ENCODE measurements at regions not wholly inside any gene's neighbourhood (a gene's known extent, or its start where the extent isn't known, plus 50 kb on each side); places are given as distances from the start of the nearest gene placed in this dataset.

GRCh38 chr11:90496722-90497121 is 273.9 kb upstream of the CHORDC1 start:
- TF ChIP-seq EZH2 (IDR thresholded peaks at IDR 0.05; ENCODE audit: borderline replicate concordance, low read depth, low read length, severe bottlenecking) (no peak), POLR2AphosphoS5 (IDR thresholded peaks at IDR 0.05; ENCODE audit: insufficient read depth, low read depth, low read length) (no peak), FOS (IDR thresholded peaks at IDR 0.05; ENCODE audit: borderline replicate concordance, insufficient read depth, low read length) (no peak), CTCF (IDR thresholded peaks at IDR 0.05; ENCODE audit: extremely low read depth in 1 of 2, insufficient read depth in 1 of 2, low read depth in 1 of 2, low read length in 2 of 2) (no peak), JUN (IDR thresholded peaks at IDR 0.05; ENCODE audit: borderline replicate concordance, insufficient read depth, insufficient read length, low read depth) (no peak), GATA2 (IDR thresholded peaks at IDR 0.05; ENCODE audit: insufficient read depth, insufficient read length, low read depth, low read length) (no peak), MYC (IDR thresholded peaks at IDR 0.05; ENCODE audit: low read depth, low read length) (no peak), POLR2A (IDR thresholded peaks at IDR 0.05; ENCODE audit: low read depth, low read length) (no peak), MAX (IDR thresholded peaks at IDR 0.05; ENCODE audit: insufficient read depth, insufficient read length) (no peak)
- Histone ChIP-seq H3K4me3 (replicated peaks in 1 of 3; ENCODE audit: insufficient read depth in 1 of 3, low read depth in 1 of 3, low read length in 3 of 3) (no peak overlapping the region), H3K4me1 (ENCODE audit: control insufficient read depth, extremely low read depth, insufficient read depth, low read length) (no peaks in the 10 kb centered on the region), H3K9me3 (replicated peaks; ENCODE audit: control insufficient read depth, insufficient read depth, low read length) (no peaks in the 10 kb centered on the region), H2AFZ (ENCODE audit: low read depth, low read length) (no peak overlapping the region), H3K27ac (ENCODE audit: insufficient read depth, low read depth, low read length) (no peak overlapping the region), H3K9me1 (replicated peaks; ENCODE audit: control insufficient read depth, extremely low read depth, insufficient read depth, low read length) (no peaks in the 10 kb centered on the region), H3K9ac (replicated peaks; ENCODE audit: extremely low read depth, insufficient read depth, low read length) (no peak overlapping the region), H3K36me3 (ENCODE audit: control insufficient read depth in 2 of 2, extremely low read depth in 1 of 2, insufficient read depth in 2 of 2, low read length in 2 of 2) (no peaks in the 10 kb centered on the region), H4K20me1 (replicated peaks; ENCODE audit: control insufficient read depth, extremely low read depth, insufficient read depth, low read length) (no peaks in the 10 kb centered on the region), H3K4me2 (ENCODE audit: insufficient read depth, low read length) (no peak overlapping the region), H3K27me3 (ENCODE audit: control insufficient read depth in 2 of 2, insufficient read depth in 2 of 2, low read length in 2 of 2) (no peaks in the 10 kb centered on the region), H3K79me2 (ENCODE audit: control insufficient read depth, insufficient read depth, low read length) (no peaks in the 10 kb centered on the region)
- ChIA-PET CTCF (no interaction called here), POLR2A (no interaction called here)
- intact Hi-C loops (cut with micrococcal nuclease): no loop called here
- no peak for DNase-seq (ENCODE audit: low read depth, low spot score)
- dilution Hi-C loops (cut with MboI; ENCODE audit: extremely low pct_ligation_motif_present, low sequenced_read_pairs): no loop called here
- no peak for FAIRE-seq
- BruUV-seq (replicated peaks): no TSS peak

All from endothelial cell of umbilical vein (primary cell).